GM23248 (cell line): ENCODE measurements at regions not wholly inside any gene's neighbourhood (a gene's known extent, or its start where the extent isn't known, plus 50 kb on each side); places are given as distances from the start of the nearest gene placed in this dataset.

Source experiments
- EZH2 ChIP-seq: fragments of 200-600 bp; sonication (generic); IDR thresholded peaks from 2 replicates; pipeline ENCODE4 v1.6.1; 2018; ENCODE audit warnings: antibody characterized with exemption, mild to moderate bottlenecking; ENCODE audit not compliant: insufficient read depth, poor library complexity, severe bottlenecking
- EZH2phosphoT487 ChIP-seq: fragments of 200-600 bp; sonication (generic); IDR thresholded peaks from 2 replicates; pipeline ENCODE4 v1.6.1; 2018; ENCODE audit warnings: antibody characterized with exemption, moderate library complexity, mild to moderate bottlenecking, low read depth; ENCODE audit not compliant: insufficient read depth

DNA sequence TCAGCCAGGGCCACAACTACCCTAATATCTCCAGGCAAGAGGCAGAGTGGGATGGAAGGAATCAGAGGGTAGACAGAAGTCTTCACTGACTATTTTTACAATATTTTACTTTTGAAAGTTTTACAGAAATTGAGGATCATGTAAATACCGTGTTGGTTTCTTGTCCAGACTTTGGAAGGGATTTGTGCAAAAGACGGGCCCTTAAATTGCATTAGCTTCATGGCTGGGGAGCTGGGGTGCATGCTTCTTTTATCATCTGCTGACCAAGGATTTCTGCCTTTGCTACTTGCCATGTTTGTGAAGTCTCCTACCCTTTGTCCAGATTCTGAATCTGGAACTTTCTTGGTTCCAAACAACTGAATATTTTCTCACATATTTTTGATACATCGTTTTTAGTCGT is 107.7 kb upstream of the GRIN3A start:
- no peak for TF ChIP-seq EZH2
- no peak for TF ChIP-seq EZH2phosphoT487
